ENCODE measurements at regions not wholly inside any gene's neighbourhood (a gene's known extent, or its start where the extent isn't known, plus 50 kb on each side); places are given as distances from the start of the nearest gene placed in this dataset.
"Not testable (repeated sequence)": the region's sequence is repeated elsewhere in the genome, so short reads cannot be mapped to it uniquely, and the experiment has no call there.

- intact Hi-C loops (cut with DNase I): no loop called here
These were observed 205.0 kb upstream of the RPL34 start for GRCh38 chr4:108415389-108415788.

GRCh38 chr4:108411836-108412235, 208.5 kb upstream of the RPL34 start:
- Histone ChIP-seq H3K4me3 (no peak overlapping the region), H3K9ac (ENCODE audit: low read depth in 2 of 2, low read length in 2 of 2) (no peak overlapping the region), H3K27me3 (no peaks in the 10 kb centered on the region), H3K9me3 (no peaks in the 10 kb centered on the region), H3K36me3 (no peaks in the 10 kb centered on the region), H3K27ac (no peak overlapping the region), H3K4me1 (no peaks in the 10 kb centered on the region)
- intact Hi-C loops (cut with DNase I): no loop called here
- no peak for TF ChIP-seq CTCF (IDR thresholded peaks at IDR 0.05)
- no peak for DNase-seq

More at GRCh38 chr4:108415389-108415788, 205.0 kb upstream of the RPL34 start:
- no peak overlapping the region for H3K9ac ChIP-seq (ENCODE audit: low read depth in 2 of 2, low read length in 2 of 2)
- no peak for TF ChIP-seq CTCF (IDR thresholded peaks at IDR 0.05)
- DNase-seq: no peak
- no peaks in the 10 kb centered on the region for H3K36me3 ChIP-seq
- no peaks in the 10 kb centered on the region for H3K4me1 ChIP-seq
- H3K27ac ChIP-seq: no peak overlapping the region
- no peaks in the 10 kb centered on the region for H3K9me3 ChIP-seq
- H3K27me3 ChIP-seq: no peaks in the 10 kb centered on the region
- H3K4me3 ChIP-seq: no peak overlapping the region

GRCh38 chr4:108409691-108410090, 210.7 kb upstream of the RPL34 start:
- H3K9ac ChIP-seq (ENCODE audit: low read depth in 2 of 2, low read length in 2 of 2); H3K9me3 ChIP-seq; intact Hi-C loops (cut with DNase I); H3K4me3 ChIP-seq; H3K27ac ChIP-seq; DNase-seq; H3K36me3 ChIP-seq; H3K27me3 ChIP-seq; H3K4me1 ChIP-seq: not testable (repeated sequence)

- no peak for TF ChIP-seq CTCF (IDR thresholded peaks at IDR 0.05)
- Histone ChIP-seq H3K36me3 (no peaks in the 10 kb centered on the region), H3K27ac (no peak overlapping the region), H3K27me3 (no peaks in the 10 kb centered on the region), H3K4me3 (no peak overlapping the region), H3K4me1 (no peaks in the 10 kb centered on the region), H3K9me3 (no peaks in the 10 kb centered on the region), H3K9ac (ENCODE audit: low read depth in 2 of 2, low read length in 2 of 2) (no peak overlapping the region)
- intact Hi-C loops (cut with DNase I): no loop called here
- no peak for DNase-seq
These were observed 214.8 kb upstream of the RPL34 start for GRCh38 chr4:108405586-108405985.

- no peak for TF ChIP-seq CTCF (IDR thresholded peaks at IDR 0.05)
- DNase-seq: no peak
- Histone ChIP-seq H3K27ac (no peak overlapping the region), H3K9me3 (no peaks in the 10 kb centered on the region), H3K4me1 (no peaks in the 10 kb centered on the region), H3K27me3 (no peaks in the 10 kb centered on the region), H3K36me3 (no peaks in the 10 kb centered on the region), H3K4me3 (no peak overlapping the region), H3K9ac (ENCODE audit: low read depth in 2 of 2, low read length in 2 of 2) (no peak overlapping the region)
- intact Hi-C loops (cut with DNase I): no loop called here
These were observed 220.1 kb upstream of the RPL34 start for GRCh38 chr4:108400309-108400708.

- DNase-seq: no peak
- H3K27ac ChIP-seq: no peak overlapping the region
- intact Hi-C loops (cut with DNase I): no loop called here
- H3K36me3 ChIP-seq: no peaks in the 10 kb centered on the region
- H3K9me3 ChIP-seq: no peaks in the 10 kb centered on the region
- no peak for TF ChIP-seq CTCF (IDR thresholded peaks at IDR 0.05)
- H3K4me1 ChIP-seq: no peaks in the 10 kb centered on the region
- H3K27me3 ChIP-seq: no peaks in the 10 kb centered on the region
- no peak overlapping the region for H3K4me3 ChIP-seq
- H3K9ac ChIP-seq (ENCODE audit: low read depth in 2 of 2, low read length in 2 of 2): no peak overlapping the region
These were observed 220.6 kb upstream of the RPL34 start for GRCh38 chr4:108399610-108400265.

Data from colonic mucosa (tissue), 4 donors.